Osteocyte (in vitro differentiated cells): ENCODE measurements at regions not wholly inside any gene's neighbourhood (a gene's known extent, or its start where the extent isn't known, plus 50 kb on each side); places are given as distances from the start of the nearest gene placed in this dataset.

Experiments used
- DNase-seq: peaks from one replicate; pipeline ENCODE4 v3.0.0; 2021; ENCODE audit warnings: mixed read lengths; ENCODE audit not compliant: unreplicated experiment; ENCODE audit errors: extremely low spot score
- H3K27ac Mint-ChIP-seq: one replicate; pipeline ENCODE4 v1.8.0; 2021; ENCODE audit warnings: mild to moderate bottlenecking, mixed read lengths; ENCODE audit not compliant: unreplicated experiment
- H3K27me3 Mint-ChIP-seq: one replicate; pipeline ENCODE4 v1.8.0; 2021; ENCODE audit warnings: mixed read lengths; ENCODE audit not compliant: unreplicated experiment
- H3K36me3 Mint-ChIP-seq: one replicate; pipeline ENCODE4 v1.8.0; 2021; ENCODE audit warnings: mixed read lengths; ENCODE audit not compliant: unreplicated experiment
- H3K4me1 Mint-ChIP-seq: one replicate; pipeline ENCODE4 v1.8.0; 2021; ENCODE audit warnings: mixed read lengths; ENCODE audit not compliant: unreplicated experiment
- H3K4me3 Mint-ChIP-seq: one replicate; pipeline ENCODE4 v1.8.0; 2021; ENCODE audit warnings: mild to moderate bottlenecking, moderate library complexity, mixed read lengths; ENCODE audit not compliant: unreplicated experiment
- H3K9me3 Mint-ChIP-seq: one replicate; pipeline ENCODE4 v1.8.0; 2021; ENCODE audit warnings: mixed read lengths; ENCODE audit not compliant: unreplicated experiment
- TF ChIP-seq, protein P1 (sequence below): fragments of 200-600 bp; sonication (generic); IDR thresholded peaks from 2 replicates; pipeline ENCODE4 v1.5.0; 2021; ENCODE audit warnings: antibody characterized with exemption, mild to moderate bottlenecking, moderate library complexity

DNA sequence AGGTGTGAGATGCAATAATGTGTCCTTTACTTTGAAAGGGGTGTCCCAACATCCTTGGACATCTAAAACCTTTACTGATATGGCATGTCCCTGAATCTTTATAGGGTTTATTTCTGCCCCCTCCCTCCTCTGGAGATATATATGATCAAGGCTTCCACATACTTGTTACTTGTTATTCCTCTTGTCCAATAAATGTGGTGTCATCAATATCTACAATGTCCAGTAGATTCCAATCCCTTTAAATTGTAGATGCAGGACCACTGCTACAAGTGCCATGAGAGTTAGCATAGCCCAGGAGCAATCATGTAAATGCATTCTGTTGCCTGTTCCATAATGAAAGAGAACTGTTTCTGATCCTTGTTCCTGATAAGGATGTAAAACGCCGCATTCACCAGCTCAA lies 479.7 kb upstream of the MEIS1 start:
- DNase-seq: no peak
- no peak overlapping the region for H3K27ac Mint-ChIP-seq
- no peaks in the 10 kb centered on the region for H3K36me3 Mint-ChIP-seq
- H3K9me3 Mint-ChIP-seq: no peaks in the 10 kb centered on the region
- no peak overlapping the region for H3K4me3 Mint-ChIP-seq
- H3K27me3 Mint-ChIP-seq: no peaks in the 10 kb centered on the region
- no peaks in the 10 kb centered on the region for H3K4me1 Mint-ChIP-seq
- TF ChIP-seq, protein P1, sequence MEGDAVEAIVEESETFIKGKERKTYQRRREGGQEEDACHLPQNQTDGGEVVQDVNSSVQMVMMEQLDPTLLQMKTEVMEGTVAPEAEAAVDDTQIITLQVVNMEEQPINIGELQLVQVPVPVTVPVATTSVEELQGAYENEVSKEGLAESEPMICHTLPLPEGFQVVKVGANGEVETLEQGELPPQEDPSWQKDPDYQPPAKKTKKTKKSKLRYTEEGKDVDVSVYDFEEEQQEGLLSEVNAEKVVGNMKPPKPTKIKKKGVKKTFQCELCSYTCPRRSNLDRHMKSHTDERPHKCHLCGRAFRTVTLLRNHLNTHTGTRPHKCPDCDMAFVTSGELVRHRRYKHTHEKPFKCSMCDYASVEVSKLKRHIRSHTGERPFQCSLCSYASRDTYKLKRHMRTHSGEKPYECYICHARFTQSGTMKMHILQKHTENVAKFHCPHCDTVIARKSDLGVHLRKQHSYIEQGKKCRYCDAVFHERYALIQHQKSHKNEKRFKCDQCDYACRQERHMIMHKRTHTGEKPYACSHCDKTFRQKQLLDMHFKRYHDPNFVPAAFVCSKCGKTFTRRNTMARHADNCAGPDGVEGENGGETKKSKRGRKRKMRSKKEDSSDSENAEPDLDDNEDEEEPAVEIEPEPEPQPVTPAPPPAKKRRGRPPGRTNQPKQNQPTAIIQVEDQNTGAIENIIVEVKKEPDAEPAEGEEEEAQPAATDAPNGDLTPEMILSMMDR: no peak

DNA sequence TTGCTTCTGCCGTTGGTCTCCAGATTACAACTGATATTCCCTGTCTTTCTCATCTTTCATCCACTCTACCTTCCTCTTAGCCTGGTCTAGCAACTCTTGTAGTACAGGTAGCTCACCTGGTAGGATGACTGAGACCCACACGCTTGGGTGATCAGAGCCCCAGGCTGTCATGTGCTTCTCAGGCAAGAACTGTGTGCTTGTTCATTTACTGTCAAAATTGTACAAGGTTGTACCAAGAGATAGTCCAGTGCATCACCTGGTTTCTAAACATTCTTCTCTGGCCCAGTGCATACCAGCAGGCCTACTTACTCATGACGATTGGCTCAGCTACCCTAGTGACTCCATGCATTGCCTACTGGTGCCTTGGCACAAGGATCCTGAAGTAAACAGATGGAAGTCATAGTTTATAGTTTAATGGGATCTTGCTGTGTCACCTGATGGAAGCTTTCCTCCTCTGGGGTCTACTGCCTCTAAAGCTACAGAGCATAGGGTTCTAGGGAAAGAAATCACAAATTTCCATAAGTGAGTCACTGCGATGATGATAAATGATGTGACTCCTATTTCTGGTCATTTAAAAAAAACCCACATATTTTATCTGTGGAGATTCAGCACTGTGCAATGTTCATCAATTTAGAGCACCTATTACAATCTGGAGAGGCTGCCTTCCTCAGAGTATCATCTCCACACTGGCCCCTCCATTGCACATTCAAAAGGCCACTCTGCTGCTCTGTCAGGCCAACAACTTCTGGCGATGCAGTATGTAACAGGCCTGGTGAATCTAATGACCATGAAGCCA lies 481.8 kb upstream of the MEIS1 start:
- H3K9me3 Mint-ChIP-seq: no peaks in the 10 kb centered on the region
- TF ChIP-seq, protein P1: no peak
- no peak overlapping the region for H3K4me3 Mint-ChIP-seq
- H3K27ac Mint-ChIP-seq: no peak overlapping the region
- H3K27me3 Mint-ChIP-seq: no peaks in the 10 kb centered on the region
- H3K36me3 Mint-ChIP-seq: no peaks in the 10 kb centered on the region
- no peaks in the 10 kb centered on the region for H3K4me1 Mint-ChIP-seq
- no peak for DNase-seq

DNA sequence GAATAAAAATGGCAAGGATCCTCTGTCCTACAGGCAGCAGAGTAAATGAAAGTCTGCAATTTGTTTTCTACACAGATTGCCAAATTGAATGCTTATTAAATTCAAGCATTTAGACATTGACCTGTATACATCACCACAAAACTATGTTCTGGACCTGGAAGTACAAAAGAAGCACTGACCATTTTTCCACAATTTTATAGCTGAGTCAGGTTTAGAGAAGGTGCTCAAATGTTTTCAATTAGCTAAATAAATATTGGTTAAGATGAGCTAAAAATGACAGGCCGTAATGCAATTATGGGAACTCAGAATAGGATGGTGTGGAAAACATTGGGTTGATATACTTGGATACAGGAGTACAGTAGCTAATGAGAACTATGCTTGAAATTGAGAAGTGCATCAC lies 490.7 kb upstream of the MEIS1 start:
- no peaks in the 10 kb centered on the region for H3K36me3 Mint-ChIP-seq
- TF ChIP-seq, protein P1: no peak

DNA sequence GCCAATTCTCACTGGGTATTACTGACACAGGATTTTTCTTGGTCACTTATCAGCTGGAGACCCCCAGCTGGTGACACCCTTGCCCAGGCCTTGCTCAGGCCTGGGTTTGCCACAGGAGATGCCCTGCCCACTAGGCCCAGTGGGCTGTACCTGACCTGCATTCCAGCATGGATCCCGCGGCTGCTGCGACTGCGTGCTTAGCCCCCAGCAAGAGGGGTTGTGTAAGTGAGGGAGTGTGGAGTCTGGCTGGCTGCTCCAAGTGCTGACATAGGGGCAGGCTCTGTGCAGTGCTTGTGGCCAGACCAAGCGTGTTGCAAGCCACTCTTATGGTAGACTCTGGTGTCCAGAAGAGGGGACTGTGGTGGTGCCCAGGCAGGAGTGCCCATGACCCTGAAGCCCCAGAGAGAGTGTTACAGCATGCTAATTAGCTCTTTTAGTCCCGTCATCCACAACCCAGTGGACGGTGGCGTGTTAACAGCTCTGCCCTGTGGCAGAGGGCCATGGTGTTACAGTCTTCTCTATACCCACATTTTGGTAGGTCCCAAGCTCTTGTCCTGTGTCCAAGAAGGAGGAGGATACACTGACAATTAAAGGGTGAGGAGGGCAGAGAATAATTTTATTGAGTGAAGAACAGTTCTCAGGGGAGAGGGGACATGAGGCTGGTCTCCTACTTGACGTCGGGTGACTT lies 491.7 kb upstream of the MEIS1 start:
- DNase-seq: no peak
- no peak overlapping the region for H3K4me3 Mint-ChIP-seq
- H3K36me3 Mint-ChIP-seq: no peaks in the 10 kb centered on the region
- TF ChIP-seq, protein P1: no peak
- H3K9me3 Mint-ChIP-seq: no peaks in the 10 kb centered on the region
- H3K4me1 Mint-ChIP-seq: no peaks in the 10 kb centered on the region
- H3K27ac Mint-ChIP-seq: no peak overlapping the region
- H3K27me3 Mint-ChIP-seq: peaks cover 3% of the 10 kb centered on the region

More for the DNA sequence above, 490.7 kb upstream of the MEIS1 start:
- no peak overlapping the region for H3K27ac Mint-ChIP-seq
- H3K27me3 Mint-ChIP-seq: peaks cover 3% of the 10 kb centered on the region
- H3K4me1 Mint-ChIP-seq: no peaks in the 10 kb centered on the region
- H3K4me3 Mint-ChIP-seq: no peak overlapping the region
- DNase-seq: no peak
- no peaks in the 10 kb centered on the region for H3K9me3 Mint-ChIP-seq

DNA sequence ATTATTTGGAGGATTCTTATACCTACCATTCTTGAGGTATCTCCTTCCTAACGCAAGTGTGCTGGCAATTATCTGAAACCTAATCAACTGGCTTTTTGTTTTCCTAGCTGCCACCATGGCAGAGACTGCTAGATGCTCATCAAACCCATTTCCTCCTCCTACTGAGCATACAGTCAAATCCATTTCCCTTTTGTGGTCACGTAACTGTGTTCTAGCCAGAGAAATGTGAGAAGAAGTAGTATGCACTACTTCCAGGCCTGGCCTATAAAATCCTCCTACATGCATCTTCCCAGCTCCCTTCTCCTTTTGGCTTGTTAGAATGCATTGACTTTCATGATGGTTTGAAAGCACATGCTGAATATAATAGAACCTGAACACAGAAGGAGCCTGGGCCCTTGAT lies 494.1 kb upstream of the MEIS1 start:
- H3K27me3 Mint-ChIP-seq: no peaks in the 10 kb centered on the region
- no peak for DNase-seq
- no peaks in the 10 kb centered on the region for H3K9me3 Mint-ChIP-seq
- H3K36me3 Mint-ChIP-seq: no peaks in the 10 kb centered on the region
- TF ChIP-seq, protein P1: no peak
- no peaks in the 10 kb centered on the region for H3K4me1 Mint-ChIP-seq
- H3K27ac Mint-ChIP-seq: no peak overlapping the region
- no peak overlapping the region for H3K4me3 Mint-ChIP-seq
